ENCODE measurements at regions not wholly inside any gene's neighbourhood (a gene's known extent, or its start where the extent isn't known, plus 50 kb on each side); places are given as distances from the start of the nearest gene placed in this dataset.

DNA sequence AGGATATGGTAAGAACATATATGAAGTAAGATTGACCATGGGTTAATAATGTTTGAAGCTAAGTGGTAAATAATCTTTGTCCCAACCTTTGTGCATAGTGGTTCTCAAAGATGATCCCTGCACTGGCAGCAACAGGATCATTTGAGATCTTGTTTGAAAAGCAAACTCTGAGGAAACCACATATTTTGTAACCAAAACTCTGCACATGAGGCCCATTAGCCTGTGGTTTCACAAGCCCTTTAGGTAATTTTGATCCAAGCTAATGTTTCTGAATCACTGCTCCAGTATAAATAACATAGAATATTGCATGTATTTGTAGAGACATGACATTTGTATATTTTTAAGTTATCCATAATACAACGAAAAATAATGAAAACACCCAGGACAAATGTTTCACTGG, 147.9 kb upstream of the RGS18 start:
- TF ChIP-seq, protein P1, sequence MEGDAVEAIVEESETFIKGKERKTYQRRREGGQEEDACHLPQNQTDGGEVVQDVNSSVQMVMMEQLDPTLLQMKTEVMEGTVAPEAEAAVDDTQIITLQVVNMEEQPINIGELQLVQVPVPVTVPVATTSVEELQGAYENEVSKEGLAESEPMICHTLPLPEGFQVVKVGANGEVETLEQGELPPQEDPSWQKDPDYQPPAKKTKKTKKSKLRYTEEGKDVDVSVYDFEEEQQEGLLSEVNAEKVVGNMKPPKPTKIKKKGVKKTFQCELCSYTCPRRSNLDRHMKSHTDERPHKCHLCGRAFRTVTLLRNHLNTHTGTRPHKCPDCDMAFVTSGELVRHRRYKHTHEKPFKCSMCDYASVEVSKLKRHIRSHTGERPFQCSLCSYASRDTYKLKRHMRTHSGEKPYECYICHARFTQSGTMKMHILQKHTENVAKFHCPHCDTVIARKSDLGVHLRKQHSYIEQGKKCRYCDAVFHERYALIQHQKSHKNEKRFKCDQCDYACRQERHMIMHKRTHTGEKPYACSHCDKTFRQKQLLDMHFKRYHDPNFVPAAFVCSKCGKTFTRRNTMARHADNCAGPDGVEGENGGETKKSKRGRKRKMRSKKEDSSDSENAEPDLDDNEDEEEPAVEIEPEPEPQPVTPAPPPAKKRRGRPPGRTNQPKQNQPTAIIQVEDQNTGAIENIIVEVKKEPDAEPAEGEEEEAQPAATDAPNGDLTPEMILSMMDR (IDR thresholded peaks at IDR 0.05), result no peak
- TF ChIP-seq POLR2AphosphoS5 (IDR thresholded peaks at IDR 0.05) (no peak), EP300 (IDR thresholded peaks at IDR 0.05) (no peak), POLR2A (IDR thresholded peaks at IDR 0.05) (no peak)

Data from suprapubic skin (tissue), 4 donors.